Kidney (tissue), 13 donors: ENCODE measurements at regions not wholly inside any gene's neighbourhood (a gene's known extent, or its start where the extent isn't known, plus 50 kb on each side); places are given as distances from the start of the nearest gene placed in this dataset.

Experiments
- DNase-seq, 5 donors: peaks; one replicate each; pipeline ENCODE4 v3.0.0-alpha.2; 2013 to 2020
- FAIRE-seq: peaks from 2 replicates; lab custom pipeline; 2012; peaks lifted over from hg19 to GRCh38; lab: Jason Lieb, UNC
- H3K27ac ChIP-seq, 2 donors: one replicate each; pipeline ENCODE4 v1.7.0; 2013; ENCODE audit warnings: low read depth in 2 of 2, low read length in 2 of 2, inconsistent platforms in 1 of 2
- H3K27me3 ChIP-seq: one replicate; pipeline ENCODE4 v1.7.1; 2013; ENCODE audit warnings: low read length, inconsistent platforms; ENCODE audit not compliant: control insufficient read depth, insufficient read depth
- H3K36me3 ChIP-seq, 3 donors: one replicate each; pipeline versions ENCODE4 v1.7.0 to v1.7.1; 2013; ENCODE audit warnings: low read length in 3 of 3, control low read depth in 1 of 3, inconsistent platforms in 1 of 3; ENCODE audit not compliant: insufficient read depth in 3 of 3, control insufficient read depth in 2 of 3
- H3K4me1 ChIP-seq, 3 donors: one replicate each; pipeline versions ENCODE4 v1.7.0 to v1.7.1; 2013; ENCODE audit warnings: low read length in 3 of 3, inconsistent platforms in 1 of 3, low read depth in 1 of 3; ENCODE audit not compliant: control insufficient read depth in 2 of 3, insufficient read depth in 2 of 3
- H3K4me3 ChIP-seq, 3 donors: one replicate each; pipeline versions ENCODE4 v1.7.0 to v1.8.1; 2013; ENCODE audit warnings: low read length in 3 of 3, control low read depth in 1 of 3, inconsistent platforms in 1 of 3
- H3K9ac ChIP-seq, 3 donors: one replicate each; pipeline versions ENCODE4 v1.7.0 to v1.7.1; 2013; ENCODE audit warnings: low read length in 3 of 3, control low read depth in 1 of 3, inconsistent platforms in 1 of 3
- H3K9me3 ChIP-seq, 3 donors: one replicate each; pipeline versions ENCODE4 v1.7.0 to v1.7.1; 2013; ENCODE audit warnings: low read length in 3 of 3, control low read depth in 1 of 3, inconsistent platforms in 1 of 3; ENCODE audit not compliant: control insufficient read depth in 2 of 3, insufficient read depth in 1 of 3
- CTCF ChIP-seq: IDR thresholded peaks from 3 replicates; pipeline ENCODE4 v1.5.1; 2012; ENCODE audit warnings: mild to moderate bottlenecking, moderate library complexity, borderline replicate concordance; ENCODE audit not compliant: insufficient read depth; ENCODE audit errors: extremely low read depth
- intact Hi-C: fragments of 100-400 bp; cut with DNase I; formaldehyde crosslinking; loops from one replicate; pipeline ENCODE4 v1.11.1; 2022
- donor health status: control.
- donor health status: control.
- donor health status: control.
- donor health status: control.
- donor health status: control.
- donor health status: DM: yes; HTN: yes; CAD: no.
- donor health status: Normal renal cell carcinoma (clear cell type).

- no peak overlapping the region for H3K4me3 ChIP-seq
- no peak overlapping the region for H3K27ac ChIP-seq
- intact Hi-C loops, result no loop called here
- H3K9ac ChIP-seq, result no peak overlapping the region
- no peak for DNase-seq
- H3K27me3 ChIP-seq, result no peaks in the 10 kb centered on the region
- H3K36me3 ChIP-seq, result no peaks in the 10 kb centered on the region
- TF ChIP-seq CTCF, result no peak
- no peak for FAIRE-seq
- H3K4me1 ChIP-seq, result no peaks in the 10 kb centered on the region
- no peaks in the 10 kb centered on the region for H3K9me3 ChIP-seq
Measured at GRCh38 chr1:203932556-203932955, 71.2 kb downstream of the SNRPE start.

GRCh38 chr1:203934027-203934426 is 72.6 kb downstream of the SNRPE start:
- no peak overlapping the region for H3K4me3 ChIP-seq
- intact Hi-C loops, result no loop called here
- no peaks in the 10 kb centered on the region for H3K36me3 ChIP-seq
- H3K27ac ChIP-seq, result no peak overlapping the region
- FAIRE-seq (no peak), DNase-seq (no peak)
- no peaks in the 10 kb centered on the region for H3K9me3 ChIP-seq
- no peaks in the 10 kb centered on the region for H3K27me3 ChIP-seq
- H3K4me1 ChIP-seq, result no peaks in the 10 kb centered on the region
- TF ChIP-seq CTCF, result no peak
- no peak overlapping the region for H3K9ac ChIP-seq

GRCh38 chr1:203934651-203935050 is 73.3 kb downstream of the SNRPE start:
- no peaks in the 10 kb centered on the region for H3K36me3 ChIP-seq
- FAIRE-seq (no peak), DNase-seq (no peak)
- H3K9me3 ChIP-seq, result no peaks in the 10 kb centered on the region
- no peak for TF ChIP-seq CTCF
- no peak overlapping the region for H3K4me3 ChIP-seq
- intact Hi-C loops, result no loop called here
- no peak overlapping the region for H3K27ac ChIP-seq
- no peaks in the 10 kb centered on the region for H3K27me3 ChIP-seq
- no peaks in the 10 kb centered on the region for H3K4me1 ChIP-seq
- H3K9ac ChIP-seq, result no peak overlapping the region

GRCh38 chr1:203935321-203935720 is 73.9 kb downstream of the SNRPE start:
- intact Hi-C loops, result no loop called here
- Histone ChIP-seq H3K9ac (no peak overlapping the region), H3K4me3 (no peak overlapping the region), H3K9me3 (no peaks in the 10 kb centered on the region), H3K27ac (no peak overlapping the region), H3K4me1 (no peaks in the 10 kb centered on the region), H3K27me3 (no peaks in the 10 kb centered on the region), H3K36me3 (no peaks in the 10 kb centered on the region)
- no peak for FAIRE-seq
- TF ChIP-seq CTCF, result no peak
- no peak for DNase-seq
